Lung microvascular endothelial cell (primary cell): ENCODE measurements at regions not wholly inside any gene's neighbourhood (a gene's known extent, or its start where the extent isn't known, plus 50 kb on each side); places are given as distances from the start of the nearest gene placed in this dataset.

ENCODE experiments used
- DNase-seq, 2 donors: peaks; one replicate each; pipeline versions ENCODE4 v3.0.0 to v3.0.0-alpha.2; 2010; ENCODE audit warnings: low read depth in 2 of 2

DNA sequence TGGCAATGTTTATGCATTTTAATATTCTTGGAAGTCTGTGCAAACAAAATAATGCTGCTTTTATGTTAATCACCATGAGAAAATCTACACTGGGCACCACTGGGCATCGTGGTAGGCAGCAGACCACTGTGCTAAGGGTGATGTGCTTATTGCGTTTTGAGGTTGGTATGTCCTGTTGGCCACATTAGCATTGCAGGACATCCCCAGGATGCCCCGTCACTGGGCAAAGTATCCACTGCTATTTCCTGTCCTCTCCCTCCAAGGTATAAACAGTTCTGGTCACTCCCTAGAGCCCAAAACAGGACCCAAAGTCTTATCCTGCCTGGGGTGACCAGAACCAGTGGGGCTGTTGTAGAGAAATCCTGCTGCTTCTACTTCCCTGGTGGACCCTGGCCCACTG, 284.2 kb upstream of the ROPN1 start:
- peak; percentile 51 to 75 for DNase-seq

GRCh38 chr3:124276539-124277143, 284.7 kb upstream of the ROPN1 start:
- DNase-seq = peak in 1 of 2 donors; percentile 35

GRCh38 chr3:124277144-124277890, 285.4 kb upstream of the ROPN1 start:
- peak; percentile 64 to 78 for DNase-seq

GRCh38 chr3:124281453-124282316, 289.8 kb upstream of the ROPN1 start:
- peak; percentile 74 to 75 for DNase-seq

GRCh38 chr3:124282751-124283651, 291.1 kb upstream of the ROPN1 start:
- DNase-seq = no peak

DNA sequence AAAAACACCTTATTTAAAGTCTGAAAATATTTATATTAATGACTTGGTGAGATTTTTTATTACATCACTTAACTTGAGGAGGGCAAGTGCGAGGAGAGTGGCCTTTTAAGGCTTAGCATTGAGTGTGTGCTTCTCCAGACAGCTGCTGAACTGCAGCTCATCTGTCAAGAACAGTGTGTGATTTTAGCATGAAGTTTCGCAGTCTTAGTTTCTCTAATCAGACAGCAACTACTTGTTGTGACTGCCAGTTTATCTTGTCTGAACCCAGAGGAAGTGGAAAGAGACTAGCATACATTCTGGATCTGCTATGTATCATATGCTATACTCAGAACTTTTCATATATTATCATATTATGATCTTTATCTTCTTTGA, 291.7 kb upstream of the ROPN1 start:
- no peak for DNase-seq

DNA sequence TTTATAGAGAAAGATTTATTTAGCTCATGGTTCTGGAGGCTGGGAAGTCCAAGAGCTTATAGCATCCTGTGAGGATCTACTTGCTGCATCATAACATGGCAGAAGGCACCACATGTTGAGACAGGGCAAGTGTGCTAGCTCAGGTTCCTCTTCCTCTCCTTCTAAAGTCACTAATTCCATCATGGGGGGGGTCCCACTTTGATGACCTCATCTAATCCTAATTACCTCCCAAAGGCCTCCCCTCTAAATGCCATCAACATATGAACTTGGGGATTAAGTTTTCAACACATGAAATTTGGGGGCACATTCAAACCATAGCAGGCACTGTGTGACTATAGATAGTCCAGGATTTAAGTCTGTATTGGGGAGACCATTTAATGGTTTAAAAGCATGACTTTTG, 297.1 kb upstream of the ROPN1 start:
- no peak for DNase-seq

DNA sequence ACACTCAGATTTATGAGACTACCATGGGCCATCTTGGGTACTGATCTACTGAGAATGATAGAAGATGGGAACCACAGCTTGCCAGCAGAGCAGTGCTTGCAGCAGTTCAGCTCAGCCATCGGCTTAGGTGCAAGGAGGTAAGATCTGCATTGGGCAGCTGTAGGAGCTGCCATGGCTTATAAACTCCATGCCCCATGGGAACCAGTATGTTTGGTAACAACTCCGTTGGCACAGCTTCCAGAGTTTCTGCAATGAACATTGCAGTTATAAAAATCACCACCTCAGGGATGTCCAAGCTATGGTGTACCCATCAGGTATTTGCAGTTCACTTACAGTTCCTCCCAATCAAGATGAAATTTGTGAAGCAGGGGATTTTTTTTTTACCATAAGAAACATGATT, 299.1 kb upstream of the ROPN1 start:
- no peak for DNase-seq

- no peak for DNase-seq
These were observed 300.4 kb upstream of the ROPN1 start for GRCh38 chr3:124292329-124292728.

DNA sequence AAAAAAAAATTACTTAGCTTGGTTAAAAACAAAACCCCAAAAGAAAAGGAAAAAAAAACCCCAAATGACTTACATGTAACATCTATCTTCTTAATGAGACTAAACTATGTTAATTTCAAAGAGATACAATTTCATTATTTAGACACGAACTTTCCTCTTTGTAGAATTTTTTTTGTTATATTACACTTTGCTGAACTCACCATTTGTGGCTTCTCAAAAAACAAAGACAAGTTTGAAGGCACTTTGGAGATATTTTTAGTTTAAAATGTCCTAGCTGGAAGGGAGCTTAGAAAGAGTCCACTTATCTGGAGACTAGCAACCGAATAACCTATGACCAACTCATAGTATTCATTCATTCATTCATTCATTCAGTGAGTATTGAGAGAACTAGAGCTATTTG, 301.7 kb upstream of the ROPN1 start:
- DNase-seq = no peak

- no peak for DNase-seq
These were observed 303.4 kb upstream of the ROPN1 start for GRCh38 chr3:124295362-124295761.

DNA sequence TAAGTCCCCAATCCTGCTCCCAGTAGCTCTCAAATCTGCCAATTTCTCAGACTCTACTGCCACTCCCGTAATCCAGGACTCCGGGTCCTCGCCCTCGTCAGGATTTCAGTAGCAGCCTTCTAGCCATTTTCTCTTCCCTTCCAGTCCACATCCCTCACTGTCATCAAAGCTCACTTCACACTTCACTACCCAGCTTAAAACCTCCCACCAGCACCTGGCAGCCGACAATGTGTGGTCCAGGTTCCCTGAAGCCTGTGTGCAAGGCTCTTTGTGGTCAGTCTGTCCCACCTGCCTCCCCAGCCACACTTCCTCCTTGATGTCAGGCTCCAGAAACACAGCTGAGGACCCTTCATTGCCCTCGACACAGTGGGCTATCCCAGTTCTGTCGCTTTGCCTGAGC, 304.5 kb upstream of the ROPN1 start:
- DNase-seq = no peak

GRCh38 chr3:124297062-124297980, 305.4 kb upstream of the ROPN1 start:
- peak; percentile 51 to 75 for DNase-seq

DNA sequence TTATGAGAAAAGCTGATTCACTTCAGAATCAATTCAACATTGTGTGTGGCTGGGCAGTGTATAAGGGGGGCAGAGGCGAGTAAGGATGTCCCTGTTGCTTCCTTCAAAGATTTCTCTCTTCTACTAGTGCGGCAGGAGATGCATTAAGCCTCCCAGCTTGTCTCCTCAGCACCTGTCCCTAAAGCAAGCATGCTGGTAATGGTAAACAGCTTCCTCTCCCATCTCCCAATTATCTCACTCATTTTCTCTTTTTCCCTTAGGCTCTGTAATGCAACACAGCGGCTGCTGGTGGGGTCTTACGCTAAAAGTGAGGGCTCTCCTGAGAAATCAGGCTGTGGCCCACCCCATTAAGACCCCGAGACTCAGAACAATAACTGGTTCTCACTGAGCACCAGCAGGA, 306.4 kb upstream of the ROPN1 start:
- no peak for DNase-seq

DNA sequence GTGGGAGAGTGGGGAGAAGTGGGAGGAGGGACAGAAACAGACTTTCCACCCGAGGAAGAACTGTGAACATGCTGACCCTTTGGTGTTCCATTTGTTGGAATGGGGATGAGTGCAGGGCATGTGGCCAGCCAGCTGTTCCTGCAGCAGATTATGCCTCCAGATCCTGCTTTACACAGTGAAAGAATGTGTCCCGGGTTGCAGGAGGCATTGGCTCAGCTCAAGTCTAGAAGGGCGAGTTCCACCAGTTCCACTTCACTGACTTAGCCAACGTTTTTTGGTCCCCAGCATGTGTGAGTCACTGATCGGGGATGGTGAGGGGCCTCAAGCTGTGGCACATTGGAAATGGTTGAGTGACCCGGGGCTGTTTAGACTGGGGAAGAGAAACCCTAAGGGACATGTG, 307.0 kb upstream of the ROPN1 start:
- DNase-seq = no peak

DNA sequence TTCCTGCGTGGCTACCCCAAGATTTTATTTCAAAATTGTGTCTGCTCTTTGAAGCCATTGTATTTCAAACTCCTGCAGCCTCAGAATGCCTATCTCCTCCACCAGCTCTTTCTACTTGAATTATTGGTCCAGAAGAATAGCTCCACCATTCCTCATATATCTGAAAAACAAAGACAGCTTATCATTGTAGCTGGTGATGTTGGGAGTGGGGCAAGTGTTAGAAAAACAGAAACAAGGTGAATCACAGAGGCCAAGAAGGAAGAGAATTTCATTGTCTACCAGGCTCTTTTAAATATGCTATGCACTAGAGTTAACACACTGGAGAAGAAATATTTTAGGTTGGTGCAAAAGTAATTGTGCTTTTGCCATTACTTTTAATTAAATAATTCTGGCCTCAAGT, 307.9 kb upstream of the ROPN1 start:
- no peak for DNase-seq

- no peak for DNase-seq
These were observed 308.5 kb upstream of the ROPN1 start for GRCh38 chr3:124300416-124300815.

DNA sequence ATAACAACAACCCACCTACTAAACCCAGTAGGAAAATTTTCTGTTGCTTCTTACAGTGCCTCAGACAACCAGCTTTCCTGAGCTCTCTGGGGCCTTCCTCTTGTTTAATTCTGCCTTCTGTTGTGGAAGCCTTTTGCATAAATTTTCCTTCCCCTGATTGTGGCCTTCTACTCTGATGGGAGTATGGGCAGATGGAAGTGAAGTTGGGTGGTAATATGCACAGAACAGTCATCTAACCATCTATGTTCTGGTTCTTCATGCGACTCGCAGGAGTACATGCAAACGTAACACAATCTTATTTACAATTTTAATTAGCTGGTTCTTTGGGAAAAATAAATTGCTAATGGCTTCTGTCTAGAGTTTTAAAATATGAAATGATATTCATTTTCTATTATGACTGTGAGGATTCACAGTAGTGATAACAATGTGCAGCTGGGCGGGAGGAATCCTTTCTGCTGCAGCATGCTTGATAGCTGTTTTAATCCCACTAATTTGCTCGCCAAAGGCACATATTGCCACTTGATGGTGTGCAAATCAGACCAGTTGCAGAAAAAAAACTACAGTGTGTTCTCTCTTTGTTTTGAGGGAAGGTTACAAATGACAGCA, 311.5 kb upstream of the ROPN1 start:
- DNase-seq = no peak

DNA sequence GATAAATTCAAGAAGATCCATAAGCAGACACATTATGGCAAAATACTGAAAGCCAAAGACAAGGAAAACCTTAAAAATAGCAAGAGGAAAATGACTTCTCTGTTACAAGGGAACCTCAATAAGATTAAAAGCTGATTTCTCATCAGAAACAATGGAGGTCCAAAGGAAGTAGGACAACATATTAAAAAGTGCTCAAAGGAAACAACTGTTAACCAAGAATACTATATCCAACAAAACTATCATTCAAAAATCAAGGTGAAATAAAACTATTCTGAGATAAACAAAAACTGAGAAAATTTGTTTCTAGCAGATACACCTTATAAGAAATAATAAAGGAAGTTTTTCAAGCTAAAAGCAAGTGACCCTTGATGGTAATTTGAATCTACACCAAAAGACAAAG, 314.7 kb upstream of the ROPN1 start:
- no peak for DNase-seq

DNA sequence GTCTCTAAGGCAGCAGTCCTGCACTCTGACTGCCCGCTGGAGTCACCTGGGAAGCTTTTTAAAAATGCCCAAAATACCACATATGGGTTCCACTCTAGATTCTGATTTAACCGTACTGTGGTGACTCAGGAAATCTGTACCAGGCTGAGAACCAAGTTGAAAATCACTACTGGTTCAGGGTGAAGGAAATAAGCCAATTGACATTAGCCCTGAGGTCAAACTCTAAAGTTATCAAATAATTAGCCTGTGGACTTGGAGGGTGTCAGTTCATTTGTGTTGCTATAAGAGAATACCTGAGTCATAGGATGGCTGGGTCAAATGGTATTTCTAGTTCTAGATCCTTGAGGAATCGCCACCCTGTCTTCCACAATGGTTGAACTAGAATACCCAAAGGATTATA, 321.7 kb upstream of the ROPN1 start:
- no peak for DNase-seq
